ENCODE measurements at regions not wholly inside any gene's neighbourhood (a gene's known extent, or its start where the extent isn't known, plus 50 kb on each side); places are given as distances from the start of the nearest gene placed in this dataset. TPM values are rescaled to one million over a fixed set of nuclear protein-coding genes. Genes with fewer than 3 reads are reported as not detected.

DNA sequence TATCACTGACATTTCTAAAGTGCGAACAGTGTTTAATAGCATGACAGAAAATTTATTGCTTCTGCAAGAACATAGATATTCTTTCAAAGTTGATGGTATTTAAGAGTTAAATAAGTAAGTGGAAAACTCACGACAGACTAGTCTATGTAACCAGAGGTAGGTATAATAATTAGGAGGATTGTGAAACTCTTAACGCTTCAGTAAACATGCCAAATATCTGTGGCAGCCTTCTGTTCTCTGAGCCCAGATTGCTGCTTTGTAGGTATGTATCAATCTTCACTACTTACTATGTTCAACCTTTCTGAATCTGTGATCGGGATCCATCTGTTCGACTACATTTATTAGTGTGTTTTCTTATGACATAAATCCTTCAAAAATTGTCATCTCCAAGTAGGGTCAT is 53.6 kb upstream of the SPANXB1 start:
- ATAC-seq (ENCODE audit: poor library complexity), result no peak

DNA sequence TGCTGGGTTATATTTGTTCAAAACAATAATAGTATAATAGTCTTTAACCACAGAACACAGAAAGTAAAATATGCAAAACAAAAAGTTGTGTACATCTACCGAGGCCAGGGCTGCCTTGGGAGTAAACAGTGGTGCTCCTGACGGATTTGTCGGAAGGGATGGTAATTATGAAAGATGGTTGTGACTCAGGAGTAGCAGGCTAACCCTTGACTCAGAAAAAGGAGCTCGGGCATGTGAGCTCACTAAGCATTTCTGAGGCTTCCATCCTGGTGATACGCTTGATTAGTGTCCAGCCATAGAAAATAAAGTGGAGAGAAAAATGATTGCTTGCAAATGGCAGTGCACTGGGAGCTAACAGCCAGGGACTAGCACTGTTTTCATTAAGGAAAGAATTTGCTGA is 53.2 kb upstream of the SPANXB1 start:
- no peaks in the 10 kb centered on the region for H3K36me3 ChIP-seq (ENCODE audit: insufficient read depth, low read length)
- ATAC-seq (ENCODE audit: poor library complexity) (no peak), DNase-seq (no peak)
- ChIA-PET CTCF (no interaction called here), POLR2A (no interaction called here)
- Mint-ChIP-seq H3K27me3 (no peaks in the 10 kb centered on the region), H3K4me3 (no peak overlapping the region), H3K9me3 (no peaks in the 10 kb centered on the region), H3K4me1 (ENCODE audit: low read depth) (no peaks in the 10 kb centered on the region), H3K36me3 (ENCODE audit: low read depth) (no peaks in the 10 kb centered on the region), H3K27ac (no peak overlapping the region)
- no peak overlapping the region for H3K4me3 ChIP-seq (ENCODE audit: low read length)
- H3K9me3 ChIP-seq (ENCODE audit: control insufficient read depth in 1 of 2, insufficient read depth in 1 of 2, low read length in 2 of 2), result no peaks in the 10 kb centered on the region
- intact Hi-C loops (cut with DNase I, micrococcal nuclease), result no loop called here
- H3K27ac ChIP-seq (ENCODE audit: low read depth in 1 of 2, low read length in 2 of 2), result no peak overlapping the region
- no peaks in the 10 kb centered on the region for H3K4me1 ChIP-seq (ENCODE audit: insufficient read depth, low read length)
- TF ChIP-seq, protein P1, sequence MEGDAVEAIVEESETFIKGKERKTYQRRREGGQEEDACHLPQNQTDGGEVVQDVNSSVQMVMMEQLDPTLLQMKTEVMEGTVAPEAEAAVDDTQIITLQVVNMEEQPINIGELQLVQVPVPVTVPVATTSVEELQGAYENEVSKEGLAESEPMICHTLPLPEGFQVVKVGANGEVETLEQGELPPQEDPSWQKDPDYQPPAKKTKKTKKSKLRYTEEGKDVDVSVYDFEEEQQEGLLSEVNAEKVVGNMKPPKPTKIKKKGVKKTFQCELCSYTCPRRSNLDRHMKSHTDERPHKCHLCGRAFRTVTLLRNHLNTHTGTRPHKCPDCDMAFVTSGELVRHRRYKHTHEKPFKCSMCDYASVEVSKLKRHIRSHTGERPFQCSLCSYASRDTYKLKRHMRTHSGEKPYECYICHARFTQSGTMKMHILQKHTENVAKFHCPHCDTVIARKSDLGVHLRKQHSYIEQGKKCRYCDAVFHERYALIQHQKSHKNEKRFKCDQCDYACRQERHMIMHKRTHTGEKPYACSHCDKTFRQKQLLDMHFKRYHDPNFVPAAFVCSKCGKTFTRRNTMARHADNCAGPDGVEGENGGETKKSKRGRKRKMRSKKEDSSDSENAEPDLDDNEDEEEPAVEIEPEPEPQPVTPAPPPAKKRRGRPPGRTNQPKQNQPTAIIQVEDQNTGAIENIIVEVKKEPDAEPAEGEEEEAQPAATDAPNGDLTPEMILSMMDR (IDR thresholded peaks at IDR 0.05), result no peak
- H3K27me3 ChIP-seq (ENCODE audit: control insufficient read depth in 1 of 2, insufficient read depth in 2 of 2, low read length in 2 of 2), result no peaks in the 10 kb centered on the region

More for the DNA sequence above, 53.6 kb upstream of the SPANXB1 start:
- intact Hi-C loops (cut with DNase I, micrococcal nuclease), result no loop called here
- ChIA-PET POLR2A (no interaction called here), CTCF (no interaction called here)
- Mint-ChIP-seq H3K4me3 (no peak overlapping the region), H3K9me3 (no peaks in the 10 kb centered on the region), H3K4me1 (ENCODE audit: low read depth) (no peaks in the 10 kb centered on the region), H3K27ac (no peak overlapping the region), H3K36me3 (ENCODE audit: low read depth) (no peaks in the 10 kb centered on the region), H3K27me3 (no peaks in the 10 kb centered on the region)
- no peaks in the 10 kb centered on the region for H3K36me3 ChIP-seq (ENCODE audit: insufficient read depth, low read length)
- H3K27me3 ChIP-seq (ENCODE audit: control insufficient read depth in 1 of 2, insufficient read depth in 2 of 2, low read length in 2 of 2), result no peaks in the 10 kb centered on the region
- DNase-seq, result no peak
- H3K4me1 ChIP-seq (ENCODE audit: insufficient read depth, low read length), result no peaks in the 10 kb centered on the region
- no peaks in the 10 kb centered on the region for H3K9me3 ChIP-seq (ENCODE audit: control insufficient read depth in 1 of 2, insufficient read depth in 1 of 2, low read length in 2 of 2)
- TF ChIP-seq, protein P1 (IDR thresholded peaks at IDR 0.05), result no peak
- H3K4me3 ChIP-seq (ENCODE audit: low read length), result no peak overlapping the region
- H3K27ac ChIP-seq (ENCODE audit: low read depth in 1 of 2, low read length in 2 of 2), result no peak overlapping the region

Small RNA genes lying in the stretch of these regions (microRNA-seq; reads per million reads assigned to microRNA genes)
- not detected for gene MIR320D2 (ENCODE audit: borderline microRNAs expressed, borderline replicate concordance)

All from CD4-positive, alpha-beta T cell (primary cell).